Effector memory CD4-positive, alpha-beta T cell (primary cell): ENCODE measurements at regions not wholly inside any gene's neighbourhood (a gene's known extent, or its start where the extent isn't known, plus 50 kb on each side); places are given as distances from the start of the nearest gene placed in this dataset.

Experiments
- DNase-seq, 3 donors: peaks; one replicate each; pipeline ENCODE4 v3.0.0-alpha.2; 2020
- H3K27ac ChIP-seq: 2 replicates; pipeline ENCODE4 v1.7.0; 2013; ENCODE audit warnings: mild to moderate bottlenecking, low read length, moderate library complexity; ENCODE audit not compliant: insufficient read depth, poor library complexity, severe bottlenecking
- H3K27me3 ChIP-seq: replicated peaks from 2 replicates; pipeline ENCODE4 v1.7.0; 2013; ENCODE audit warnings: mild to moderate bottlenecking, low read length; ENCODE audit not compliant: insufficient read depth, control insufficient read depth, poor library complexity, severe bottlenecking
- H3K36me3 ChIP-seq: 2 replicates; pipeline ENCODE4 v1.7.0; 2013; ENCODE audit warnings: mild to moderate bottlenecking, low read length, moderate library complexity; ENCODE audit not compliant: control insufficient read depth, insufficient read depth
- H3K4me1 ChIP-seq: 2 replicates; pipeline ENCODE4 v1.7.0; 2013; ENCODE audit warnings: low read length, mild to moderate bottlenecking; ENCODE audit not compliant: control insufficient read depth, insufficient read depth, poor library complexity, severe bottlenecking
- H3K4me3 ChIP-seq: 2 replicates; pipeline ENCODE4 v1.7.0; 2013; ENCODE audit warnings: low read length, low read depth, mild to moderate bottlenecking; ENCODE audit not compliant: insufficient read depth, poor library complexity, severe bottlenecking
- H3K9me3 ChIP-seq: 2 replicates; pipeline ENCODE4 v1.7.0; 2013; ENCODE audit warnings: mild to moderate bottlenecking, low read length, moderate library complexity; ENCODE audit not compliant: control insufficient read depth

DNA sequence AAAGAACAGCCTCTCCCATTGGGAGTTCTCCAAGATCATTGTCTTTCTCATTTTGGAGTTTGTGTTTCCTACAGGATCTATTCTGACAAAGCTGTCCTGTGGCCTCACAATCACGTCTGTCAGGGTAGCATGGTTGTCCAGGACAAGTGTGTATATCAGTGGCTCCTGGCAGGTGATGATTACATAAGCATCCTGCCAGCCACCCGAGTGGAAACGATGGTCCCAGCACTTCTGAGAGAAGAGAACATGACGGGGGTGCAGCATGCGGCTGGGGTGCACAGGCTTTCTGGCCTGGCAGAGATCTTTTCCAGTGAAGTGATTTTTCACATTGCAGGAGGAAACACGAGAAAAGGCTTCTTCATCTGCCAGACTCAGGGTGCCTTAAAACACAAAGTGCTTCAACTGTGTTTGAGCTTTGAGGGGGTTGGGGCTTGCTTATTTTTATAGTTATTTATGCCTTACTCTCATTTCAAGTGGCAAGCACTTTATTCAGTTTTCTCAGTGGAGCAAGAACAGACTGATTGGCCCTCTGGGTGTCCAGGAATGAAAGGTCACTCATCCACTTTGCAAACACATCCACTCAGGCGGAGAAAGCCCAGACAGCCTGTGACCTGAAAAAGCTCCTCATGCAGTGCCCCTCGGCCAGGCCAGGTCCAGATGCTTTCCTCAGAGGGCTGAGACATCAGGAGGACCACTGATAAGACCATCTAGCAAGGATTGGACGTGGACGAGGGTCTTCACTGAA is 186.0 kb downstream of the DUSP10 start:
- H3K27ac ChIP-seq: no peak overlapping the region
- no peak overlapping the region for H3K4me3 ChIP-seq
- H3K9me3 ChIP-seq: no peaks in the 10 kb centered on the region
- no peaks in the 10 kb centered on the region for H3K4me1 ChIP-seq
- H3K27me3 ChIP-seq: no peaks in the 10 kb centered on the region
- no peak for DNase-seq
- H3K36me3 ChIP-seq: no peaks in the 10 kb centered on the region

DNA sequence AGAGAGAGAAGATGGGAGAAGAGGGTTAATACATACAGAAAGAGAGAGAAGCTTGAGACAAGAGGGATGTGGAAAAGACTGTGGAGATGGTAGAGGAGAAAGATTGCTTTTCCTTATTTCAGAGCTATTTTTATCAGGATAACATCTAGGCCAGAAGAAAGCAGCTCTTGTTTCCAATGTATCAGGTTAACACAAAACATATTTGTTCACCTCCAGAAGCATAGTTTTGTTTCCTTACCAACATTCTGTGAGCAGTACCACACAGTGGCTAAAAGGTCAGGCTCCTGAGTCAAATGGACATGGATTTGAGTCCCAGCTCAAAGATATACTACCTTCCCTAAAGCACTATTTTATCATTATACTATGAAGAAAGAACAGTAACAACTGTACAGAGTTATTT is 185.5 kb downstream of the DUSP10 start:
- no peaks in the 10 kb centered on the region for H3K36me3 ChIP-seq
- H3K27me3 ChIP-seq: no peaks in the 10 kb centered on the region
- H3K4me1 ChIP-seq: no peaks in the 10 kb centered on the region
- H3K9me3 ChIP-seq: no peaks in the 10 kb centered on the region
- H3K27ac ChIP-seq: no peak overlapping the region
- no peak for DNase-seq
- H3K4me3 ChIP-seq: no peak overlapping the region

DNA sequence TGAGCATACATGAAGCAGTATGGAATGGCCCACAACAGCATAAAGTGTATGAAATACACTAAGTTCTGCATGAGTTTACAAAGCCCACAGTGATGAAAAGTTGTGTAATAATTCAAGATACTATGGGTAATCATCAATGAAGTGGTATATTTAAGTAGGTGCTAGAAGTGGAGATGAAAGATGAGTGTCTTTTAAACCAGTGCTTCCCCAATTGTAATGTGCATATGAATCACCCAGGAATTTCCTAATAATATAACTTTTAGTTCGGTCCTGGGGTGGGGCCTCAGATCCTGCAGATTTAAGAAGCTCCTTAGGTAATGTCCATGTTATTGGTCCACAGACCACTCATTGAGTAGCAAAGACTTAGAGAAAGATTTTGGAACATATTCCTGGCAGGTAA is 184.9 kb downstream of the DUSP10 start:
- Histone ChIP-seq H3K9me3 (no peaks in the 10 kb centered on the region), H3K4me3 (no peak overlapping the region), H3K4me1 (no peaks in the 10 kb centered on the region), H3K27ac (no peak overlapping the region), H3K36me3 (no peaks in the 10 kb centered on the region), H3K27me3 (no peaks in the 10 kb centered on the region)
- DNase-seq: no peak

DNA sequence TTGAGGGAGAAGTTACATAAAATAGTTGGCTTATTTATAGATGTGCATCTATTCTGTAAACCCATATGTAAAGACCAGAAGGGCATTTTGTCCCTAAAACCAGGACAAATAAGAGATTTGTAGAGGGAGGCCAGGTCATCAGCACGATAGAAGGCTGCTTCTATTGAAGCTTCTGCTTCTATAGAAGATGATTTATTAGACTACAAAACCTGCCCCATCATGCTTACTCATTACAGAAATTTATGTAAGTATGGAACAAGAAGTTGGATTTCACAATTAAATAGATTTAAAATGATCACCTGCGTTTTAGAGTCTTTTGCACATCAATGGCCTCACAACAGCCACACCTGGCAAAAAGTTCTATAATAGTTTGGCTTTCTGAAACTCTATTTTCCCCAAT is 183.5 kb downstream of the DUSP10 start:
- DNase-seq: no peak
- H3K27ac ChIP-seq: no peak overlapping the region
- no peaks in the 10 kb centered on the region for H3K4me1 ChIP-seq
- H3K9me3 ChIP-seq: no peaks in the 10 kb centered on the region
- no peaks in the 10 kb centered on the region for H3K27me3 ChIP-seq
- H3K4me3 ChIP-seq: no peak overlapping the region
- no peaks in the 10 kb centered on the region for H3K36me3 ChIP-seq

DNA sequence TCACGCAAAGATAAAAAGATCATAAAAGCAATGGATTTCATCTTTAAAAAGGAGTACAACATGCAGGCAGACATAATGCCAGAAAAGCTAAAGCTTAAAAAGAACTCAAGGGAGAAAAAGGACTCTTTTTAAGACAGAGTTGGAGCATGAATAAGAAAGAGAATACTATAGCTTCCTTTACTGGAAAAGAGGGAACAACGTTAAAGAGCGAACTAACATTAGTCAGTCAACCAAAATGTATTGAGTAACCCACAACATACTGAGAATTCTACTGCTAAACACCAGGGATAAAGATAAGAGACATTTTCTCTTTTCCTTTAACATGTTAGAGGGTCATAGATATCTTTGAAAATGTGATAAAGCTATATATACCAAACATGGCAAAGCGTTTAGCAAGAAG is 182.0 kb downstream of the DUSP10 start:
- H3K4me1 ChIP-seq: no peaks in the 10 kb centered on the region
- H3K36me3 ChIP-seq: no peaks in the 10 kb centered on the region
- no peaks in the 10 kb centered on the region for H3K27me3 ChIP-seq
- DNase-seq: no peak
- H3K4me3 ChIP-seq: no peak overlapping the region
- no peaks in the 10 kb centered on the region for H3K9me3 ChIP-seq
- H3K27ac ChIP-seq: no peak overlapping the region

DNA sequence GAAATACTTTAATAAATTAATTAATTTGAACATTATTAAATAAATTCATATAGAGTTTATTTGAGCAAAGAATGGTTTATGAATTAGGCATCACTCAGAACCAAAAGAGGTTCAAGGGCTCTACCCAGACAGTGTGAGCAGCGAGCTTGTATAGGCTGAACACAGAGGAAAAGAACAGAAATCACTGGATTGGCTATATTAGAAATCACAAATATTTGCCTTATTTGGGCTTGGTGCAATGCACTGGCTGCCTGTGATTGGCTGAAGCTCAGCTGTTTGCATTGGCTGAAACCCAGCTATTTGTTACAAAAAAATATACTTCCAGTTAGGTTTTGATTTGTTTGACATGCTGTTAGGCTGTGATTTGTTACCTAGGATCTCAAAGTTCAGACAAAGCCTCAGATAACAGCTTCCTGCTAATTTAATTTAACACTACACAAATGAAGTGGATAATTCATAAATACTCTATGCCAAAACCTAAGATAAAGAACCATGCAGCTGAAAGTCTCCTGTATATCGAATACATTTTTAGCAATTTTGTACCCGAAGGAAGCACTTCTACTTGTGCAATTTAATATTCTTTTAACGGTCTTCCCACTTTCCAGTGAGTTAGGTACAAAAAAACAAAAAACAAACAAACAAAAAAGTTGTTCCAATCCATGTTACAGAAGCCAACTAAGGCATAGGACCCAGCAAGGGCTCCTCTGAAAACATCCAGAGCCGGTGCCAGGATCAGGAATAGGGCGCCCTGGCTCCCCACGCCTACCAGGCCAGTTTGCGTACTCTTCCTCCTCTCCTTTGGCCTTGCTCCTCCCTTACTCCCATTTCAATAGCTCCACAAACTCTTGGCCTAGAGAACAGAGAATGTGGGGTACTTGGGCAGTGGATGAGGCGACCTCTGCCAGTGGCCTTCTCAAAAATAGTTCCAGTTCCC is 179.1 kb downstream of the DUSP10 start:
- Histone ChIP-seq H3K4me1 (no peaks in the 10 kb centered on the region), H3K4me3 (no peak overlapping the region), H3K36me3 (no peaks in the 10 kb centered on the region), H3K27me3 (no peaks in the 10 kb centered on the region), H3K27ac (no peak overlapping the region), H3K9me3 (no peaks in the 10 kb centered on the region)
- DNase-seq: no peak

DNA sequence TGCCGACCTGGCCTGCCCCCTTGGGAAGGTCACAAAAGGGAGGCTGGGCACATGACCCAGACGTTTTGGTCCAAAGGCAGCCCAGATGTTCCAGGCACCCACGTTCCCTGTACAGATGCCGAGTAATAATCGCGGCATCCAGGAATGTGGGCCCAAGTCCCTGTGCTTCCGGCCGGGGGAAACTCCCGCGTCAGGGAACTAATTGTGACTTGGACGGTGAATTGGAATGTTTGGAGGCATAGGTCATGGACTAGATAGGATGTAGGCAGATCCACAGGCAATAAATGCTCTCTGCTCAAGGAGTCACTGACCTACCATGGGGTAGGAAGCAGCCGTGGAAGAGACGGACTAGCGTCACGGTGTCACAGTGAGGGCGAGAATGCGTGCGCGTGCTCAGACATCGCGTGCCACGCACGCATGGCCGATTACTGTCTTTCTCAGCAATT is 178.4 kb downstream of the DUSP10 start:
- Histone ChIP-seq H3K27me3 (no peaks in the 10 kb centered on the region), H3K27ac (no peak overlapping the region)
- no peak for DNase-seq

DNA sequence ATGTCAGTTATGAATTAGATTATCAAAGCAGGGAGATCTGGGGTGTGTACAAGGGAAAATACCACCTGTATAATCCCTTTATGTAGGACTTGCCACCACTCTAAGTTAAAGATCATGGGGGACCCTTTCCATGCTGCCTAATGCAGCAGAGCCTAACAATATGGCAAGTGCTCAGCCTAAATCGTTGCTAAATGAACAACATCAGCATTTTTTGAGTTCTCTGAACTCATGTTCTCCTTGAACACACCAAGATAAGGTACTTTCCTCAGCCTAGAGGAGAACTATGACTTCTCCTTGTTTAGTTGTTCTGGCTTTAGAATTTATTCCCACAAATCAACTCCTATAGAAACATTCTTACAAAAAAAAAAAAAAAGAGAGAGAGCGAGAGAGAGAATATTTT is 177.0 kb downstream of the DUSP10 start:
- no peaks in the 10 kb centered on the region for H3K27me3 ChIP-seq
- H3K4me1 ChIP-seq: no peaks in the 10 kb centered on the region
- no peak for DNase-seq
- no peaks in the 10 kb centered on the region for H3K36me3 ChIP-seq
- no peak overlapping the region for H3K4me3 ChIP-seq
- no peaks in the 10 kb centered on the region for H3K9me3 ChIP-seq
- no peak overlapping the region for H3K27ac ChIP-seq

More for the DNA sequence above, 178.4 kb downstream of the DUSP10 start:
- H3K4me3 ChIP-seq: no peak overlapping the region
- no peaks in the 10 kb centered on the region for H3K36me3 ChIP-seq
- no peaks in the 10 kb centered on the region for H3K4me1 ChIP-seq
- no peaks in the 10 kb centered on the region for H3K9me3 ChIP-seq

DNA sequence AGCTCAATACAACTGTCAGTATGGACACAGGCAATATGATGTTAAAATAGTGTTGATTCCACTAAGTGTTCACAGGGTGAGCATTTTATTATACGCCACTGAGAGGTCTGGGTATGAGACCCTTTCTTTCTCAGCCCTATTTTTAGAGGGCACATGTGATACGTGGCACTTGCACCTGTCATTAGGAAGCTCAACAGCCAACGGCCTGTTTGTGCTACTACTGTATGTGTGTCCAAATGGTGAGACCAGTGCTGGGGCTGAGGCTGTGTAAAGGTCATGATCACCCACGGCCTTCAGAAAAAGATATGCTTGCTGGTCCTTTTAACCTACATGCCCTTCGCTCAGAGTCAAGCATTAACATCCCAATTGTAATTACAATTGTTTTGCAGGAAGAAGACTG is 176.2 kb downstream of the DUSP10 start:
- H3K36me3 ChIP-seq: no peaks in the 10 kb centered on the region
- H3K4me1 ChIP-seq: no peaks in the 10 kb centered on the region
- H3K9me3 ChIP-seq: no peaks in the 10 kb centered on the region

DNA sequence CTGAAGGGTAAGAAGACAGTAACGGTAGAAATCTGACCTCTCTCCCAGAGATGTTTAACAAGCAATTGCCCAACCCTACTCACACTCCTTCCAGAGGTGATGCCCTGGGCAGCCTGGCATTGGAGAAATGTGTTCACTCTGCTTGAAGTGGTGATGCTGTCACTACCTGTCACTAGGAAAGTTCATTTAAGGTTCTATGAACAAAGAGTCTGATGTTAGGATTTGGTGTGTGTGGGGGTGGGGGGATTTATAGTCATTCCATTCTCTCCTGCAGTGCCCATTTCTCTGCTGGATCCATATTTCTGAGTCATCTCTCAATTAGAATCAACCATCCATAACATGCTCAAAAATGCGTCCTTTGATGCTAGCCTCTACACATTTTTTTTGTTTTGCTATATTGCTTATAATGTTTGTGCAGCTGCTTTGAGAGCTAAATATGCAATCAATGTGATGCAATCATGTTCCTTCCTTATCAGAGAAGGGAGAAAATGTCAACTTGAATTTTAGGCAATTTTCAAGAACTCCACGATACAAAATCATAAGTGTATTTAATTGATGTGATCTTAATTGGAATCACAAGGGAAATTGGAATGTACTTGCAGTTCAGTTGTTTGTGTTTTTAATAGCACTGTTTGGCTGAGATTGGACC is 173.9 kb downstream of the DUSP10 start:
- no peak for DNase-seq
- no peaks in the 10 kb centered on the region for H3K9me3 ChIP-seq
- H3K4me3 ChIP-seq: no peak overlapping the region
- no peak overlapping the region for H3K27ac ChIP-seq
- H3K27me3 ChIP-seq: no peaks in the 10 kb centered on the region
- H3K4me1 ChIP-seq: no peaks in the 10 kb centered on the region
- H3K36me3 ChIP-seq: no peaks in the 10 kb centered on the region

More for the DNA sequence above, 176.2 kb downstream of the DUSP10 start:
- no peak overlapping the region for H3K27ac ChIP-seq
- H3K4me3 ChIP-seq: no peak overlapping the region
- H3K27me3 ChIP-seq: no peaks in the 10 kb centered on the region
- DNase-seq: no peak
